Left ventricle myocardium inferior (tissue), 1 donor: ENCODE measurements at regions not wholly inside any gene's neighbourhood (a gene's known extent, or its start where the extent isn't known, plus 50 kb on each side); places are given as distances from the start of the nearest gene placed in this dataset.

ENCODE experiments used
- DNase-seq: peaks from one replicate; pipeline ENCODE4 v3.0.0-alpha.2; 2020
- H3K27ac ChIP-seq: fragments of 200-600 bp; replicated peaks from 2 replicates; pipeline ENCODE4 v1.8.0; 2021
- H3K27me3 ChIP-seq: fragments of 200-600 bp; 2 replicates; pipeline ENCODE4 v1.8.0; 2021; ENCODE audit warnings: low read depth
- H3K36me3 ChIP-seq: fragments of 200-600 bp; 2 replicates; pipeline ENCODE4 v1.8.0; 2021
- H3K4me1 ChIP-seq: fragments of 200-600 bp; 2 replicates; pipeline ENCODE4 v1.8.0; 2021
- H3K4me3 ChIP-seq: fragments of 200-600 bp; 2 replicates; pipeline ENCODE4 v1.8.0; 2021; ENCODE audit warnings: mild to moderate bottlenecking, moderate library complexity
- H3K9me3 ChIP-seq: fragments of 200-600 bp; replicated peaks from 2 replicates; pipeline ENCODE4 v1.8.0; 2021
- CTCF ChIP-seq: fragments of 200-600 bp; IDR thresholded peaks from 2 replicates; pipeline ENCODE4 v1.8.0; 2021; ENCODE audit warnings: antibody characterized with exemption, mild to moderate bottlenecking, borderline replicate concordance
- intact Hi-C: fragments of 100-400 bp; cut with micrococcal nuclease; formaldehyde crosslinking; loops from one replicate; pipeline ENCODE4 v1.11.0; 2022
- donor health status: DM: no; HTN: yes; CAD: no; lungs with severe emphysema.

DNA sequence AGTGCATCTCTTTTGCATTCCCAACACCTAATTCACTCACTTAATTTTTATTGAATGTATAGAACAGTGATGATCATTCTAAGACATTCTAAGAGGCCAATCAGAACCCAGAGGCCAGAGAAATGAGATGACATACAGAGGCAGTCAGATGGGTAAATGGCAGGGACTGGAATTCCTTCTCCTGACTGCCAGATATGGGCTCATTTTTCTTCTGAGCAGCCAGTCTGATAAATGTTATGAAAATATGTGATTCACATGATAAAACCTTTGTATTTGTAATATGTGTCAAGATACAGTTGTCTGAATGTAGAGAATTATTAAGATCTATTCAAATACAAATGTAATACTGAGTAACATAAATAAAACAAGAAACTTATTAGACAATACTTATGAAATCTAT, 277.8 kb downstream of the EPM2A start:
- no peaks in the 10 kb centered on the region for H3K36me3 ChIP-seq
- intact Hi-C loops, result loop anchor here (5.0 kb wide), 1 partner anchor 160 kb away; no protein-coding TSS in a partner anchor
- no peak for TF ChIP-seq CTCF
- no peaks in the 10 kb centered on the region for H3K4me1 ChIP-seq
- no peak overlapping the region for H3K4me3 ChIP-seq
- H3K27me3 ChIP-seq, result no peaks in the 10 kb centered on the region
- H3K9me3 ChIP-seq, result no peaks in the 10 kb centered on the region
- DNase-seq, result no peak
- no peak overlapping the region for H3K27ac ChIP-seq

DNA sequence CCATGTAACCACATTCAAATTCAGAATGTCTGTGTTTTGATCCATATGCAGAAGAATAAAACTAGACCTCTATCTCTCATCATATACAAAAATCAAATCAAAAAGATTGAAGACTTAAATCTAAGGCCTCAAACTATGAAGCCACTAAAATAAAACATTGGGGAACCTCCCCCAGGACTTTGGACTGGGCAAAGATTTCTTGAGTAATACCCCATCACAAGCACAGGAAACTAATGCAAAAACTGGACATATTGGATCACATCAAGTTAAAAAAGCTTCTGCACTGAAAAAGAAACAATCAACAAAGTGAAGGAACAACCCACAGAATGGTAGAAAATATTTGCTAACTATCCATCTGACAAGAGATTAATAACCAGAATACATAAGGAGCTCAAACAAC, 266.8 kb downstream of the EPM2A start:
- DNase-seq, result no peak
- TF ChIP-seq CTCF, result no peak
- Histone ChIP-seq H3K4me1 (no peaks in the 10 kb centered on the region), H3K36me3 (no peaks in the 10 kb centered on the region), H3K9me3 (peaks cover 15% of the 10 kb centered on the region), H3K4me3 (no peak overlapping the region), H3K27ac (no peak overlapping the region), H3K27me3 (no peaks in the 10 kb centered on the region)
- intact Hi-C loops, result no loop called here

DNA sequence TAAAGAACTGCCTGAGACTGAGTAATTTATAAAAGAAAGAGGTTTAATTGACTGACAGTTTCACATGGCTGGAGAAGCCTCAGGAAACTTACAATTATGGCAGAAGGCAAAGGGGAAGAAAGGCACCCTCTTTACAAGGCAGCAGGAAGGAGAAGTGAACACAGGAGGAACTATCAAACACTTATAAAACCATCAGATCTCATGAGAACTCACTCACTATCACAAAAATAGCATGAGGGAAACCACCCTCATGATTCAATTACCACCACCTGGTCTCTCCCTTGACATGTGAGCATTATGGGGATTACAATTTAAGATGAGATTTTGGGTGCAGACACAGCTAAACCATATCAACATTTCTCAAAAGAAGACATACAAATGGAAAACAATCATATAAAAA, 266.3 kb downstream of the EPM2A start:
- Histone ChIP-seq H3K27me3 (no peaks in the 10 kb centered on the region), H3K4me3 (no peak overlapping the region), H3K36me3 (no peaks in the 10 kb centered on the region), H3K9me3 (peaks cover 20% of the 10 kb centered on the region), H3K27ac (no peak overlapping the region), H3K4me1 (no peaks in the 10 kb centered on the region)
- no peak for TF ChIP-seq CTCF
- DNase-seq, result no peak
- intact Hi-C loops, result no loop called here

DNA sequence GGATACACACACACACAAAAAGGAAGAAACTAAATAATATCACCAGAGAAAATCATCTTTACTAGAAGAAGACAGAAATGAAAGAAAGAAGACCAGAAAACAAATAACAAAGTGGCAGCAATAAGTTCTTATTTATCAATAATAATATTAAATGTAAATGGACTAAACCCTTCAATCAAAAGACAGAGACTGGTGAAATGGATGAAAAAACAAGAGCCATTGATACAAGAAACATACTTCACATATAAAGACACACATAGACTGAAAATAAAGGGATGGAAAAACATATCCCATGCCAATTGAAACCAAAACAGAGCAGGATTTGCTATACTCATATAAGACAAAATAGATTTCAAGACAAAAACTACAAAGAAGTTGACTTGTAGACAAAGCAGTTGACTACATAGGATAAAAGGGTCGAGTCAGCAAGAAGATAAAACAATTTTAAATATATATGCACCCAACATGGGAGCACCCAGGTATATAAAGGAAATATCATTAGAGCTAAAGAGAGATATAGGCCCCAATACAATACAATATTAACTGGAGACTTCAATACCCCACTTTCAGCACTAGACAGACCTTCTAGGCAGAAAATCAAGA, 259.4 kb downstream of the EPM2A start:
- no peak for DNase-seq
- H3K9me3 ChIP-seq, result peaks cover 77% of the 10 kb centered on the region
- TF ChIP-seq CTCF, result no peak
- no peaks in the 10 kb centered on the region for H3K36me3 ChIP-seq
- intact Hi-C loops, result no loop called here
- no peaks in the 10 kb centered on the region for H3K4me1 ChIP-seq
- no peaks in the 10 kb centered on the region for H3K27me3 ChIP-seq
- no peak overlapping the region for H3K27ac ChIP-seq
- no peak overlapping the region for H3K4me3 ChIP-seq

DNA sequence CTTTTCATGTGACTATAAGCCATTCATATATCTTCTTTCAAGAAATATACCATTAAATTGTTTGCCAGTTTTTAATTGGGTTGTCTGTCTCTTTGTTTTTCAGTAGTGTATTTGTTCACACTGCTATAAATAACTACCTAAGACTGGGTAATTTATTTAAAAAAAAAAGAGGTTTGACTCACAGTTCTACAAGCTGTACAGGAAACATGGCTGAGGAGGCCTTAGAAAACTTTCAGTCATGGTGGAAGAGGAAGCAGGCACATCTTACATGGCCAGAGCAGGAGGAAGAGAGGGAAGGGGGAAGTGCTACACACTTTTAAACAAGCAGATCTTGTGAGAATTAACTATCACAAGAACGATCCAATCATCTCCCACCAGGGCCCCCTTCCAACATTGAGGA, 255.3 kb downstream of the EPM2A start:
- H3K27me3 ChIP-seq, result no peaks in the 10 kb centered on the region
- no peaks in the 10 kb centered on the region for H3K36me3 ChIP-seq
- no peak for TF ChIP-seq CTCF
- peaks cover 47% of the 10 kb centered on the region for H3K9me3 ChIP-seq
- H3K27ac ChIP-seq, result no peak overlapping the region
- intact Hi-C loops, result no loop called here
- H3K4me1 ChIP-seq, result no peaks in the 10 kb centered on the region
- H3K4me3 ChIP-seq, result no peak overlapping the region
- no peak for DNase-seq
